ENCODE measurements at regions not wholly inside any gene's neighbourhood (a gene's known extent, or its start where the extent isn't known, plus 50 kb on each side); places are given as distances from the start of the nearest gene placed in this dataset.

- no peak for TF ChIP-seq CTCF (IDR thresholded peaks at IDR 0.05)
- no peak for TF ChIP-seq EP300 (IDR thresholded peaks at IDR 0.05)
These were observed 228.9 kb downstream of the CTTN start for GRCh38 chr11:70627219-70627618.

Data from ovary (tissue), 3 donors.